Neural cell (in vitro differentiated cells): ENCODE measurements at regions not wholly inside any gene's neighbourhood (a gene's known extent, or its start where the extent isn't known, plus 50 kb on each side); places are given as distances from the start of the nearest gene placed in this dataset.

Source experiments
- H2AFZ ChIP-seq: fragments of 200-600, 300-800 bp; sonication (generic), shearing (Covaris generic); 2 replicates; pipeline ENCODE4 v1.6.0; 2014; ENCODE audit warnings: low read depth, mild to moderate bottlenecking, antibody characterized with exemption, low read length, moderate library complexity
- H3F3A ChIP-seq: fragments of 200-600 bp; shearing (Covaris generic); 2 replicates; pipeline ENCODE4 v1.6.1; 2016; ENCODE audit warnings: mild to moderate bottlenecking, moderate library complexity, mixed read lengths, antibody characterized with exemption, low read length; ENCODE audit not compliant: insufficient read depth, poor library complexity, severe bottlenecking
- H3K27ac ChIP-seq: fragments of 200-600, 300-800 bp; sonication (generic), shearing (Covaris generic); 2 replicates; pipeline ENCODE4 v1.5.1; 2014; ENCODE audit warnings: mild to moderate bottlenecking, low read length, moderate library complexity
- H3K27me3 ChIP-seq: fragments of 300-800, 200-600 bp; sonication (generic), shearing (Covaris generic); 2 replicates; pipeline ENCODE4 v1.6.0; 2014; ENCODE audit warnings: mild to moderate bottlenecking, low read depth, low read length, moderate library complexity; ENCODE audit not compliant: insufficient read depth
- H3K36me3 ChIP-seq: fragments of 300-800, 200-600 bp; sonication (generic), shearing (Covaris generic); 2 replicates; pipeline ENCODE4 v1.5.1; 2014; ENCODE audit warnings: mild to moderate bottlenecking, antibody characterized with exemption, low read length, moderate library complexity; ENCODE audit not compliant: insufficient read depth
- H3K4me2 ChIP-seq: fragments of 300-800, 200-600 bp; sonication (generic), shearing (Covaris generic); 2 replicates; pipeline ENCODE4 v1.6.0; 2014; ENCODE audit warnings: mild to moderate bottlenecking, low read length
- H3K4me3 ChIP-seq: fragments of 300-800, 200-600 bp; sonication (generic), shearing (Covaris generic); 2 replicates; pipeline ENCODE4 v1.5.1; 2014; ENCODE audit warnings: mild to moderate bottlenecking, low read length, moderate library complexity
- H3K79me2 ChIP-seq: fragments of 200-600 bp; shearing (Covaris generic); replicated peaks from 2 replicates; pipeline ENCODE4 v1.6.0; 2014; ENCODE audit warnings: mild to moderate bottlenecking, low read length, moderate library complexity; ENCODE audit not compliant: insufficient read depth
- H3K9ac ChIP-seq: fragments of 300-800, 200-600 bp; sonication (generic), shearing (Covaris generic); 2 replicates; pipeline ENCODE4 v1.6.1; 2016; ENCODE audit warnings: mild to moderate bottlenecking, low read length, mixed read lengths
- H3K9me2 ChIP-seq: fragments of 200-600 bp; shearing (Covaris generic); 2 replicates; pipeline ENCODE4 v1.6.1; 2016; ENCODE audit warnings: mild to moderate bottlenecking, low read length, mixed read lengths; ENCODE audit not compliant: insufficient read depth
- H3K9me3 ChIP-seq: fragments of 200-600, 300-800 bp; sonication (generic), shearing (Covaris generic); 2 replicates; pipeline ENCODE4 v1.6.1; 2016; ENCODE audit warnings: mild to moderate bottlenecking, mixed run types, low read length, moderate library complexity, mixed read lengths
- H4K20me1 ChIP-seq: fragments of 200-600 bp; shearing (Covaris generic); 2 replicates; pipeline ENCODE4 v1.6.1; 2016; ENCODE audit warnings: mild to moderate bottlenecking, mixed run types; ENCODE audit not compliant: insufficient read depth
- EP300 ChIP-seq: fragments of 450-650 bp; conservative IDR thresholded peaks from 2 replicates; pipeline ENCODE4 v1.6.1; 2014; ENCODE audit warnings: antibody characterized with exemption, mild to moderate bottlenecking, moderate library complexity; ENCODE audit not compliant: poor library complexity, severe bottlenecking
- EZH2 ChIP-seq: fragments of 200-600, 300-800 bp; shearing (Covaris generic), sonication (generic); IDR thresholded peaks from 2 replicates; pipeline ENCODE4 v1.6.1; 2014; ENCODE audit warnings: antibody characterized with exemption, low read length, borderline replicate concordance, mild to moderate bottlenecking; ENCODE audit not compliant: insufficient read depth, poor library complexity, severe bottlenecking
- MXI1 ChIP-seq: fragments of 450-650 bp; conservative IDR thresholded peaks from 2 replicates; pipeline ENCODE4 v1.6.1; 2014; ENCODE audit warnings: antibody characterized with exemption, mild to moderate bottlenecking; ENCODE audit not compliant: poor library complexity, severe bottlenecking
- POLR2AphosphoS5 ChIP-seq: IDR thresholded peaks from 2 replicates; pipeline ENCODE4 v1.6.1; 2012
- RAD21 ChIP-seq: fragments of 450-650 bp; conservative IDR thresholded peaks from 2 replicates; pipeline ENCODE4 v1.6.1; 2014; ENCODE audit warnings: antibody characterized with exemption, mild to moderate bottlenecking, moderate library complexity
- REST ChIP-seq: IDR thresholded peaks from 2 replicates; pipeline ENCODE4 v1.6.1; 2012; ENCODE audit warnings: borderline replicate concordance
- SMC3 ChIP-seq: fragments of 450-650 bp; conservative IDR thresholded peaks from 2 replicates; pipeline ENCODE4 v1.6.1; 2014; ENCODE audit warnings: antibody characterized with exemption, mild to moderate bottlenecking, moderate library complexity; ENCODE audit not compliant: poor library complexity
- TAF1 ChIP-seq: IDR thresholded peaks from 2 replicates; pipeline ENCODE4 v1.6.1; 2012; ENCODE audit warnings: low read depth
- TF ChIP-seq, protein P1 (sequence below): fragments of 450-650 bp; IDR thresholded peaks from 2 replicates; pipeline ENCODE4 v1.5.1; 2014; ENCODE audit warnings: antibody characterized with exemption, mild to moderate bottlenecking, moderate library complexity; ENCODE audit not compliant: poor library complexity, severe bottlenecking

- H3K9ac ChIP-seq, result no peak overlapping the region
- TF ChIP-seq RAD21, result no peak
- TF ChIP-seq TAF1, result no peak
- no peak for TF ChIP-seq REST
- no peak for TF ChIP-seq MXI1
- no peak for TF ChIP-seq SMC3
- no peak for TF ChIP-seq EP300
- TF ChIP-seq EZH2, result no peak
- no peak for TF ChIP-seq POLR2AphosphoS5
- TF ChIP-seq, protein P1, sequence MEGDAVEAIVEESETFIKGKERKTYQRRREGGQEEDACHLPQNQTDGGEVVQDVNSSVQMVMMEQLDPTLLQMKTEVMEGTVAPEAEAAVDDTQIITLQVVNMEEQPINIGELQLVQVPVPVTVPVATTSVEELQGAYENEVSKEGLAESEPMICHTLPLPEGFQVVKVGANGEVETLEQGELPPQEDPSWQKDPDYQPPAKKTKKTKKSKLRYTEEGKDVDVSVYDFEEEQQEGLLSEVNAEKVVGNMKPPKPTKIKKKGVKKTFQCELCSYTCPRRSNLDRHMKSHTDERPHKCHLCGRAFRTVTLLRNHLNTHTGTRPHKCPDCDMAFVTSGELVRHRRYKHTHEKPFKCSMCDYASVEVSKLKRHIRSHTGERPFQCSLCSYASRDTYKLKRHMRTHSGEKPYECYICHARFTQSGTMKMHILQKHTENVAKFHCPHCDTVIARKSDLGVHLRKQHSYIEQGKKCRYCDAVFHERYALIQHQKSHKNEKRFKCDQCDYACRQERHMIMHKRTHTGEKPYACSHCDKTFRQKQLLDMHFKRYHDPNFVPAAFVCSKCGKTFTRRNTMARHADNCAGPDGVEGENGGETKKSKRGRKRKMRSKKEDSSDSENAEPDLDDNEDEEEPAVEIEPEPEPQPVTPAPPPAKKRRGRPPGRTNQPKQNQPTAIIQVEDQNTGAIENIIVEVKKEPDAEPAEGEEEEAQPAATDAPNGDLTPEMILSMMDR, result no peak
- H4K20me1 ChIP-seq, result no peaks in the 10 kb centered on the region
- H3K4me3 ChIP-seq, result no peak overlapping the region
- H3K27me3 ChIP-seq, result no peaks in the 10 kb centered on the region
- H3K4me2 ChIP-seq, result no peak overlapping the region
- no peaks in the 10 kb centered on the region for H3K79me2 ChIP-seq
- no peaks in the 10 kb centered on the region for H3K9me2 ChIP-seq
- no peaks in the 10 kb centered on the region for H3K9me3 ChIP-seq
- no peaks in the 10 kb centered on the region for H3F3A ChIP-seq
- no peak overlapping the region for H2AFZ ChIP-seq
- H3K36me3 ChIP-seq, result no peaks in the 10 kb centered on the region
- H3K27ac ChIP-seq, result no peak overlapping the region
These were observed 347.8 kb upstream of the GULP1 start for GRCh38 chr2:187943772-187944369.

- H3K4me3 ChIP-seq, result no peak overlapping the region
These were observed 341.8 kb upstream of the GULP1 start for GRCh38 chr2:187949859-187950258.

More at GRCh38 chr2:187949859-187950258, 341.8 kb upstream of the GULP1 start:
- no peaks in the 10 kb centered on the region for H4K20me1 ChIP-seq
- no peaks in the 10 kb centered on the region for H3K79me2 ChIP-seq
- no peaks in the 10 kb centered on the region for H3K9me2 ChIP-seq
- H3K9me3 ChIP-seq, result no peaks in the 10 kb centered on the region
- TF ChIP-seq MXI1, result no peak
- no peak for TF ChIP-seq RAD21
- TF ChIP-seq SMC3, result no peak
- TF ChIP-seq TAF1, result no peak
- TF ChIP-seq REST, result no peak
- TF ChIP-seq, protein P1, result no peak
- TF ChIP-seq POLR2AphosphoS5, result no peak
- no peak for TF ChIP-seq EP300
- no peak for TF ChIP-seq EZH2
- H3K36me3 ChIP-seq, result no peaks in the 10 kb centered on the region
- H3K27me3 ChIP-seq, result no peaks in the 10 kb centered on the region
- H3K9ac ChIP-seq, result no peak overlapping the region
- no peak overlapping the region for H2AFZ ChIP-seq
- no peak overlapping the region for H3K4me2 ChIP-seq
- no peaks in the 10 kb centered on the region for H3F3A ChIP-seq
- no peak overlapping the region for H3K27ac ChIP-seq
